ENCODE measurements at regions not wholly inside any gene's neighbourhood (a gene's known extent, or its start where the extent isn't known, plus 50 kb on each side); places are given as distances from the start of the nearest gene placed in this dataset.

DNA sequence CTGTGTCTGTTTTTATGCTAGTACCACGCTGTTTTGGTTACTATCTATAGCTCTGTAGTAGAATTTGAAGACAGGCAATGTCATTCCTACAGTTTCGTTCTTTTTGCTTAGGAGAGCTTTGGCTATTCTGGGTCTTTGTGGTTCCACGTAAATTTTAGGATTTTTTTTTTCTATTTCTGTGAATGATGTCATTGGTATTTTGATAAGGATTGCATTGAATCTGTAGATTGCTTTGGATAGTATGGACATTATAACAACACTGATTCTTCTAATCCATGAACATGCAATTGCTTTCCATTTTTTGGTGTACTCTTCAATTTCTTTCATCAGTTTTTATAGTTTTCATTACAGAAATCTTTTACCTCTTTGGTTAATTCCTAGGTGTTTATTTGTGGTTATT, 345.2 kb downstream of the TMEM121 start:
- no peaks in the 10 kb centered on the region for H3K27me3 ChIP-seq (ENCODE audit: control insufficient read depth, insufficient read depth, low read length)
- no peak overlapping the region for H3K9ac ChIP-seq (ENCODE audit: low read length)
- H3K36me3 ChIP-seq (ENCODE audit: control insufficient read depth, insufficient read depth, low read length): no peaks in the 10 kb centered on the region
- H3K27ac ChIP-seq (ENCODE audit: low read depth, low read length): no peak overlapping the region
- H3K9me3 ChIP-seq (ENCODE audit: control insufficient read depth, insufficient read depth, low read depth, low read length): peaks cover 31% of the 10 kb centered on the region; the same call in 1 of the 2 replicates
- H3K4me3 ChIP-seq (ENCODE audit: low read depth, low read length): no peak overlapping the region
- H3K4me1 ChIP-seq (ENCODE audit: control insufficient read depth, insufficient read depth, low read length): no peaks in the 10 kb centered on the region

DNA sequence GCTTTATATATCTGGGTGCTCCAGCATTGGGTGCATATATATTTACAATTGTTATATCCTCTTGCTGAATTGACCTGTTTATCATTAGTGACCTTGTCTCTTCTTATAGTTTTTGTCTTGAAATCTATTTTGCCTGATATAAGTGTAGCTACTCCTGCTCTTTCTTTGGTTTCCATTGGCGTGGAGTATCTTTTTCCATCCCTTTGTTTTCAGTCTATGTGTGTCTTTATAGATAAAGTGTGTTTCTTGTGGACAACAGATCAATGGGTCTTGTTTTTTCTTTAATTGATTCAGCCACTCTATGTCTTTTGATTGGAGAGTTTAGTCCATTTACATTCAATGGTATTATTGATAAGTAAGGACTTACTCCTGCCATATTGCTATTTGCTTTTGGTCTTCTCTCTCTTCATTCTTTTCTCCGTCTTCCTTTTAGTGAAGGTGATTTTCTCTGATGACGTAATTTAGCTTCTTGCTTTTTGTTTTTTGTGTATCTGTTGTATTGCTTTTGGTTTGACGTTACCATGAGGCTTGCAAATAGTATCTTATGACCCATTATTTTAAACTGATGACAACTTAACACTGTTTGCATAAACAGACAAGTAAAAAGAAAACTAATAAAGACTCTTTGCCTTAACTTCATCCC, 347.6 kb downstream of the TMEM121 start:
- Histone ChIP-seq H3K9ac (ENCODE audit: low read length) (no peak overlapping the region), H3K4me1 (ENCODE audit: control insufficient read depth, insufficient read depth, low read length) (no peaks in the 10 kb centered on the region), H3K27me3 (ENCODE audit: control insufficient read depth, insufficient read depth, low read length) (no peaks in the 10 kb centered on the region), H3K4me3 (ENCODE audit: low read depth, low read length) (no peak overlapping the region), H3K27ac (ENCODE audit: low read depth, low read length) (no peak overlapping the region), H3K36me3 (ENCODE audit: control insufficient read depth, insufficient read depth, low read length) (no peaks in the 10 kb centered on the region), H3K9me3 (ENCODE audit: control insufficient read depth, insufficient read depth, low read depth, low read length) (peaks cover 33% of the 10 kb centered on the region; the same call in 1 of the 2 replicates)

GRCh38 chr14:105876158-105876557, 349.8 kb downstream of the TMEM121 start:
- Histone ChIP-seq H3K9ac (ENCODE audit: low read length) (no peak overlapping the region), H3K9me3 (ENCODE audit: control insufficient read depth, insufficient read depth, low read depth, low read length) (peaks cover 46% of the 10 kb centered on the region; the same call in 1 of the 2 replicates), H3K36me3 (ENCODE audit: control insufficient read depth, insufficient read depth, low read length) (no peaks in the 10 kb centered on the region), H3K4me1 (ENCODE audit: control insufficient read depth, insufficient read depth, low read length) (no peaks in the 10 kb centered on the region), H3K27ac (ENCODE audit: low read depth, low read length) (no peak overlapping the region), H3K27me3 (ENCODE audit: control insufficient read depth, insufficient read depth, low read length) (no peaks in the 10 kb centered on the region), H3K4me3 (ENCODE audit: low read depth, low read length) (no peak overlapping the region)

GRCh38 chr14:105876829-105877228, 350.4 kb downstream of the TMEM121 start:
- no peaks in the 10 kb centered on the region for H3K27me3 ChIP-seq (ENCODE audit: control insufficient read depth, insufficient read depth, low read length)

GRCh38 chr14:105877645-105878044, 351.3 kb downstream of the TMEM121 start:
- Histone ChIP-seq H3K27me3 (ENCODE audit: control insufficient read depth, insufficient read depth, low read length) (no peaks in the 10 kb centered on the region), H3K36me3 (ENCODE audit: control insufficient read depth, insufficient read depth, low read length) (no peaks in the 10 kb centered on the region), H3K9ac (ENCODE audit: low read length) (no peak overlapping the region), H3K4me3 (ENCODE audit: low read depth, low read length) (no peak overlapping the region), H3K4me1 (ENCODE audit: control insufficient read depth, insufficient read depth, low read length) (no peaks in the 10 kb centered on the region), H3K9me3 (ENCODE audit: control insufficient read depth, insufficient read depth, low read depth, low read length) (peaks cover 54% of the 10 kb centered on the region; the same call in 1 of the 2 replicates), H3K27ac (ENCODE audit: low read depth, low read length) (no peak overlapping the region)

More at GRCh38 chr14:105876829-105877228, 350.4 kb downstream of the TMEM121 start:
- Histone ChIP-seq H3K4me3 (ENCODE audit: low read depth, low read length) (no peak overlapping the region), H3K9ac (ENCODE audit: low read length) (no peak overlapping the region), H3K27ac (ENCODE audit: low read depth, low read length) (no peak overlapping the region), H3K4me1 (ENCODE audit: control insufficient read depth, insufficient read depth, low read length) (no peaks in the 10 kb centered on the region), H3K36me3 (ENCODE audit: control insufficient read depth, insufficient read depth, low read length) (no peaks in the 10 kb centered on the region), H3K9me3 (ENCODE audit: control insufficient read depth, insufficient read depth, low read depth, low read length) (peaks cover 52% of the 10 kb centered on the region; the same call in 1 of the 2 replicates)

DNA sequence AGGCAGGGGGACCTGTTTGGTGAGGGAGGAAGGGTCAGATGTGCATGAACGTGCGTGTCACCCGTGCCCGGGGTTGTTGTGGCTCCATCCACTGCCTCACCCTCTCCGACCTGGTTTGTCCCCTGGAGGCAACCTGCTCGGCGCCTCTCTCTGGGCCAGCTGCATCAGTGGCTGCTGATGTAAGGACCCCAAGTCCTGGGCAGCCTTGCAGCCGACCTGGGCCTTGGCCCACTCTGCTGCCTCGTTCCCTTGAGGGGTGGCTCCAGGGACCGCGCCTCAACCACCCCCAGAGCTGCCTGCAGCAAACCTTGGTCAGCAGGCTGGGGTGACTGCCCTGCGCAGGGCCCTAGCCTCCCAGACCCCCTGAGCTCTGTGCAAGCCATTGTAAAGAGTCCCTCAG, 351.7 kb downstream of the TMEM121 start:
- Histone ChIP-seq H3K27me3 (ENCODE audit: control insufficient read depth, insufficient read depth, low read length) (no peaks in the 10 kb centered on the region), H3K9me3 (ENCODE audit: control insufficient read depth, insufficient read depth, low read depth, low read length) (peaks cover 58% of the 10 kb centered on the region; the same call in 1 of the 2 replicates), H3K36me3 (ENCODE audit: control insufficient read depth, insufficient read depth, low read length) (no peaks in the 10 kb centered on the region), H3K4me1 (ENCODE audit: control insufficient read depth, insufficient read depth, low read length) (no peaks in the 10 kb centered on the region), H3K27ac (ENCODE audit: low read depth, low read length) (no peak overlapping the region), H3K9ac (ENCODE audit: low read length) (no peak overlapping the region), H3K4me3 (ENCODE audit: low read depth, low read length) (no peak overlapping the region)

DNA sequence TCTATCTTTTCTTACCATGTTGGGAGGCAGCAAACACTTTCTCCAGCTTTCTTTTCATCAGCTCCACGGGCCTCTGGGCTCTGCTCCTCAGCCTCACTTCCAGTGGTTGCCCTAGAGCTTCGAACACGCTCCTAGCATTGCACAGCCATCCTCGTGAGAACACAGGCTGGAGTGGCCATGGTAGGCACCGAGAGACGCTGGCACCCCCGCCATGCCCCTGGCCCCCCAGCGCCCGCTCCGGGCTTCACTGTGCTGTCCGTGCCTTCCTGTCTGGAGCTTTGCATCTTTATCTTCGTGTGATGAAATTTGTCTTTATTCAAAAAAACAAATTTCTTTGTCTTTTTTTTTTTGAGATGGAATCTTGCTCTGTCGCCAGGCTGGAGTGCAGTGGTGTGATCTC, 352.2 kb downstream of the TMEM121 start:
- no peak overlapping the region for H3K4me3 ChIP-seq (ENCODE audit: low read depth, low read length)
- no peaks in the 10 kb centered on the region for H3K4me1 ChIP-seq (ENCODE audit: control insufficient read depth, insufficient read depth, low read length)
- H3K9ac ChIP-seq (ENCODE audit: low read length): no peak overlapping the region
- no peaks in the 10 kb centered on the region for H3K27me3 ChIP-seq (ENCODE audit: control insufficient read depth, insufficient read depth, low read length)
- H3K36me3 ChIP-seq (ENCODE audit: control insufficient read depth, insufficient read depth, low read length): no peaks in the 10 kb centered on the region
- H3K27ac ChIP-seq (ENCODE audit: low read depth, low read length): no peak overlapping the region
- peaks cover 63% of the 10 kb centered on the region; the same call in 1 of the 2 replicates for H3K9me3 ChIP-seq (ENCODE audit: control insufficient read depth, insufficient read depth, low read depth, low read length)

DNA sequence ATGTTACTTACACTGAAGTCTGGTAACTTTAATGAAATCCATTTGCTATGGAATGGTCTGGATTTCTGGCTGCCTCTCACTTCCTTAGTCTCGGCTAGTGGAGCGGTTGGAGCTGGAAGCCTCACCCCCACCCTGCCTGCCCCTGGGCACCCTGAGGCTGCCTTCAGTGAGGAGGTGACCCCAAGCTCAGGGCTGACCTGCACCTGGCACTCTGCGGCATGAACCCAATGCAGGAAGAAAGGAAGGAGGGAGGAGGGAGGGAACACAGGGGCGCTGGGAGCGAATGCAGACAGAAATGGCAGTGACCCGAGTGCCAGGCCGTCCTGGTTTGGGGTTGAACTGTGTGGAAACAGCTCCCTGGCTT, 353.1 kb downstream of the TMEM121 start:
- H3K27me3 ChIP-seq (ENCODE audit: control insufficient read depth, insufficient read depth, low read length): no peaks in the 10 kb centered on the region
- H3K4me1 ChIP-seq (ENCODE audit: control insufficient read depth, insufficient read depth, low read length): no peaks in the 10 kb centered on the region
- H3K9ac ChIP-seq (ENCODE audit: low read length): no peak overlapping the region
- H3K4me3 ChIP-seq (ENCODE audit: low read depth, low read length): no peak overlapping the region
- H3K36me3 ChIP-seq (ENCODE audit: control insufficient read depth, insufficient read depth, low read length): no peaks in the 10 kb centered on the region
- no peak overlapping the region for H3K27ac ChIP-seq (ENCODE audit: low read depth, low read length)
- peaks cover 70% of the 10 kb centered on the region; the same call in 1 of the 2 replicates for H3K9me3 ChIP-seq (ENCODE audit: control insufficient read depth, insufficient read depth, low read depth, low read length)

DNA sequence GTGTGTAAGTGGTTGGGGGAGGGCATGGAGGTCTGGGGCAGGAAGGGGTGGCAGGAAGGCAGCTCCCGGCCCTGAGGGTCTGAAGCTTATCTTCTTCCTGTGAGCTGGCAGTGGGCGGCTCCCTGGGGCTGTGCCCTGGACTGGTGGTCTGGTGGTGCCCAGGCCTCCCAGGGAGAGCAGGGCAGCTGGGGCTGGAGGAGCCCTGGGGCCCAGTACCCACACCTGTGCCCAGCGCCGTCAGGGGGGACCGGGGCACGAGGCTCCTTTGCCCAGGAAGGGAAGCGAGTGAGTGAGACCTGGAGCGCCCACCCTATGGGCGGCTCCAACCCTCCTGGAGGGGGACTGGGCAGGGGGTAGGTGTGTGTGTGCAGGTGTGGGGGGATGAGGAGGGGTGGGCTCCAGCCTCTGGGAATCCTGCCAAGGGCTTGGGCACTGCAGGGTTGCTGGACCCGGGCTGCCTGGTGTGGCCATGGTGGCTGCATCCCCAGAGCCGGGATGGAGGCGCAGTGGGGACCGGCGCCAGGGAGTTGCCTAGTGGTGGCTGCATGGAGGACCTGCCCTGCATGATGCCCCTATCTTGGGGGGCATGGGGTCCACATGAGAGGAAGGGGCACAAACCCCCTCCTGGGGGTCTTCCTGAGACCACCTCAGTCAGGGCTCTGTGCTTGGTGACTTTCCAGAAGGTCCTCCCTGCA, 353.6 kb downstream of the TMEM121 start:
- Histone ChIP-seq H3K27ac (ENCODE audit: low read depth, low read length) (no peak overlapping the region), H3K4me3 (ENCODE audit: low read depth, low read length) (no peak overlapping the region), H3K27me3 (ENCODE audit: control insufficient read depth, insufficient read depth, low read length) (no peaks in the 10 kb centered on the region), H3K4me1 (ENCODE audit: control insufficient read depth, insufficient read depth, low read length) (no peaks in the 10 kb centered on the region), H3K36me3 (ENCODE audit: control insufficient read depth, insufficient read depth, low read length) (no peaks in the 10 kb centered on the region), H3K9me3 (ENCODE audit: control insufficient read depth, insufficient read depth, low read depth, low read length) (peaks cover 73% of the 10 kb centered on the region; the same call in 1 of the 2 replicates), H3K9ac (ENCODE audit: low read length) (no peak overlapping the region)

GRCh38 chr14:105880616-105881015, 354.2 kb downstream of the TMEM121 start:
- Histone ChIP-seq H3K27me3 (ENCODE audit: control insufficient read depth, insufficient read depth, low read length) (no peaks in the 10 kb centered on the region), H3K27ac (ENCODE audit: low read depth, low read length) (no peak overlapping the region), H3K4me3 (ENCODE audit: low read depth, low read length) (no peak overlapping the region), H3K9ac (ENCODE audit: low read length) (no peak overlapping the region), H3K9me3 (ENCODE audit: control insufficient read depth, insufficient read depth, low read depth, low read length) (peaks cover 79% of the 10 kb centered on the region; the same call in 1 of the 2 replicates), H3K36me3 (ENCODE audit: control insufficient read depth, insufficient read depth, low read length) (no peaks in the 10 kb centered on the region), H3K4me1 (ENCODE audit: control insufficient read depth, insufficient read depth, low read length) (no peaks in the 10 kb centered on the region)

All from HUES6 (cell line).